ENCODE measurements at regions not wholly inside any gene's neighbourhood (a gene's known extent, or its start where the extent isn't known, plus 50 kb on each side); places are given as distances from the start of the nearest gene placed in this dataset.
"Not testable (repeated sequence)": the region's sequence is repeated elsewhere in the genome, so short reads cannot be mapped to it uniquely, and the experiment has no call there.

GRCh38 chr2:95685513-95685912, 93.7 kb downstream of the TRIM43 start:
- H3K27ac ChIP-seq, result no peak overlapping the region
- no peaks in the 10 kb centered on the region for H3K36me3 ChIP-seq
- H3K4me2 ChIP-seq, result no peak overlapping the region
- H3K4me3 ChIP-seq, result no peak overlapping the region
- H3K4me1 ChIP-seq, result peaks cover 26% of the 10 kb centered on the region
- H3K27me3 ChIP-seq, result no peaks in the 10 kb centered on the region
- TF ChIP-seq Cebpa-rat (IDR thresholded peaks at IDR 0.05), result no peak
- no peak overlapping the region for H3K9ac ChIP-seq
- no peaks in the 10 kb centered on the region for H3K9me3 ChIP-seq
- no peaks in the 10 kb centered on the region for H4K20me1 ChIP-seq

- not testable (repeated sequence) for H3K27me3 ChIP-seq, H3K4me3 ChIP-seq, H3K36me3 ChIP-seq, H3K4me2 ChIP-seq, H4K20me1 ChIP-seq, H3K9me3 ChIP-seq, H3K27ac ChIP-seq, H3K9ac ChIP-seq
- peaks cover 20% of the 10 kb centered on the region for H3K4me1 ChIP-seq
Observed at GRCh38 chr2:95686056-95686825, 94.4 kb downstream of the TRIM43 start.

GRCh38 chr2:95687852-95688251, 96.1 kb downstream of the TRIM43 start:
- H3K4me1 ChIP-seq, H3K9me3 ChIP-seq, H4K20me1 ChIP-seq, H3K27me3 ChIP-seq, H3K4me2 ChIP-seq, H3K4me3 ChIP-seq, H3K9ac ChIP-seq, H3K36me3 ChIP-seq, H3K27ac ChIP-seq: not testable (repeated sequence)

GRCh38 chr2:95691210-95691609, 99.4 kb downstream of the TRIM43 start:
- not testable (repeated sequence) for H3K4me1 ChIP-seq, H3K27me3 ChIP-seq, H3K9me3 ChIP-seq, H4K20me1 ChIP-seq, H3K27ac ChIP-seq, H3K4me2 ChIP-seq, H3K4me3 ChIP-seq, H3K36me3 ChIP-seq, H3K9ac ChIP-seq

GRCh38 chr2:95693071-95693846, 101.5 kb downstream of the TRIM43 start:
- H3K4me3 ChIP-seq, H3K9ac ChIP-seq, H3K27ac ChIP-seq, H3K36me3 ChIP-seq, H3K4me2 ChIP-seq, H3K27me3 ChIP-seq, H3K4me1 ChIP-seq, H4K20me1 ChIP-seq, H3K9me3 ChIP-seq: not testable (repeated sequence)

GRCh38 chr2:95695613-95696012, 103.8 kb downstream of the TRIM43 start:
- no peaks in the 10 kb centered on the region for H3K36me3 ChIP-seq
- no peak for TF ChIP-seq Cebpa-rat (IDR thresholded peaks at IDR 0.05)
- no peak overlapping the region for H3K4me3 ChIP-seq
- no peaks in the 10 kb centered on the region for H3K4me1 ChIP-seq
- no peak overlapping the region for H3K9ac ChIP-seq
- H3K9me3 ChIP-seq, result no peaks in the 10 kb centered on the region
- no peaks in the 10 kb centered on the region for H4K20me1 ChIP-seq
- no peak overlapping the region for H3K27ac ChIP-seq
- H3K4me2 ChIP-seq, result no peak overlapping the region
- no peaks in the 10 kb centered on the region for H3K27me3 ChIP-seq

GRCh38 chr2:95698146-95698545, 106.3 kb downstream of the TRIM43 start:
- Histone ChIP-seq H3K27me3 (no peaks in the 10 kb centered on the region), H3K4me1 (no peaks in the 10 kb centered on the region), H4K20me1 (no peaks in the 10 kb centered on the region), H3K4me3 (no peak overlapping the region), H3K27ac (no peak overlapping the region), H3K9ac (no peak overlapping the region), H3K9me3 (no peaks in the 10 kb centered on the region), H3K4me2 (no peak overlapping the region), H3K36me3 (no peaks in the 10 kb centered on the region)
- TF ChIP-seq Cebpa-rat (IDR thresholded peaks at IDR 0.05), result no peak

GRCh38 chr2:95699201-95700184, 107.7 kb downstream of the TRIM43 start:
- not testable (repeated sequence) for H3K4me3 ChIP-seq, H4K20me1 ChIP-seq, H3K9me3 ChIP-seq, H3K27ac ChIP-seq, H3K27me3 ChIP-seq, H3K4me1 ChIP-seq, H3K36me3 ChIP-seq, H3K9ac ChIP-seq, H3K4me2 ChIP-seq

GRCh38 chr2:95700519-95700918, 108.7 kb downstream of the TRIM43 start:
- H3K4me1 ChIP-seq, result no peaks in the 10 kb centered on the region
- H3K4me3 ChIP-seq, result no peak overlapping the region
- no peak overlapping the region for H3K4me2 ChIP-seq
- no peak for TF ChIP-seq Cebpa-rat (IDR thresholded peaks at IDR 0.05)
- H3K36me3 ChIP-seq, result no peaks in the 10 kb centered on the region
- no peak overlapping the region for H3K27ac ChIP-seq
- no peaks in the 10 kb centered on the region for H4K20me1 ChIP-seq
- no peaks in the 10 kb centered on the region for H3K9me3 ChIP-seq
- H3K9ac ChIP-seq, result no peak overlapping the region
- no peaks in the 10 kb centered on the region for H3K27me3 ChIP-seq

GRCh38 chr2:95702471-95702870, 110.7 kb downstream of the TRIM43 start:
- Histone ChIP-seq H3K36me3 (no peaks in the 10 kb centered on the region), H3K9ac (no peak overlapping the region), H3K4me3 (no peak overlapping the region), H4K20me1 (no peaks in the 10 kb centered on the region), H3K27me3 (no peaks in the 10 kb centered on the region), H3K27ac (no peak overlapping the region), H3K4me1 (no peaks in the 10 kb centered on the region), H3K4me2 (no peak overlapping the region), H3K9me3 (no peaks in the 10 kb centered on the region)
- no peak for TF ChIP-seq Cebpa-rat (IDR thresholded peaks at IDR 0.05)

GRCh38 chr2:95707161-95707560, 115.4 kb downstream of the TRIM43 start:
- H3K27me3 ChIP-seq, H4K20me1 ChIP-seq, H3K4me1 ChIP-seq, H3K9me3 ChIP-seq, H3K9ac ChIP-seq, H3K27ac ChIP-seq, H3K4me2 ChIP-seq, H3K36me3 ChIP-seq, H3K4me3 ChIP-seq: not testable (repeated sequence)
